Activated CD4-positive, alpha-beta T cell treated with anti-CD3 and anti-CD28 coated beads for 36 hours (primary cell): ENCODE measurements at regions not wholly inside any gene's neighbourhood (a gene's known extent, or its start where the extent isn't known, plus 50 kb on each side); places are given as distances from the start of the nearest gene placed in this dataset.

Experiments used
- ATAC-seq: fragments of 200-7000 bp; cut with Tn5 transposase; one replicate; pipeline ENCODE4 v1.10.0; 2021; ENCODE audit warnings: mild to moderate bottlenecking, moderate library complexity
- CTCF ChIA-PET: fragments of 350-600 bp; sonication (Branson Sonifier 250); formaldehyde crosslinking; loops from one replicate; lab custom pipeline; 2021; ENCODE audit warnings: antibody characterized with exemption; lab: Charles Lee
- POLR2A ChIA-PET: fragments of 350-600 bp; sonication (Branson Sonifier 250); formaldehyde crosslinking; loops from one replicate; lab custom pipeline; 2021; ENCODE audit warnings: antibody characterized with exemption, inconsistent platforms; lab: Charles Lee
- DNase-seq: peaks from one replicate; pipeline ENCODE4 v3.0.0-alpha.2; 2020
- H3K27ac Mint-ChIP-seq: one replicate; pipeline ENCODE4 v1.8.0; 2021; ENCODE audit warnings: mixed read lengths
- H3K27me3 Mint-ChIP-seq: one replicate; pipeline ENCODE4 v1.8.0; 2021; ENCODE audit warnings: mixed read lengths
- H3K36me3 Mint-ChIP-seq: one replicate; pipeline ENCODE4 v1.8.0; 2021; ENCODE audit warnings: low read depth, mixed read lengths
- H3K4me1 Mint-ChIP-seq: one replicate; pipeline ENCODE4 v1.8.0; 2021; ENCODE audit warnings: mixed read lengths
- H3K4me3 Mint-ChIP-seq: one replicate; pipeline ENCODE4 v1.8.0; 2021; ENCODE audit warnings: mild to moderate bottlenecking, moderate library complexity, mixed read lengths
- H3K9me3 Mint-ChIP-seq: one replicate; pipeline ENCODE4 v1.8.0; 2021; ENCODE audit warnings: low read depth, mixed read lengths
- intact Hi-C, 2 experiments: fragments of 100-400 bp; cut with DNase I in 1 of 2; cut with micrococcal nuclease in 1 of 2; formaldehyde crosslinking; loops; one replicate each; pipeline versions ENCODE4 v1.14.2 to v1.15.1; 2022 to 2024; cut with DNase I, micrococcal nuclease

GRCh38 chr10:20963721-20964595 lies 66.8 kb upstream of the NEBL start:
- H3K27ac Mint-ChIP-seq = no peak overlapping the region
- no peaks in the 10 kb centered on the region for H3K4me1 Mint-ChIP-seq
- intact Hi-C loops = no loop called here
- no peak overlapping the region for H3K4me3 Mint-ChIP-seq
- POLR2A ChIA-PET = no interaction called here
- H3K36me3 Mint-ChIP-seq = no peaks in the 10 kb centered on the region
- no peak for ATAC-seq
- no peaks in the 10 kb centered on the region for H3K9me3 Mint-ChIP-seq
- CTCF ChIA-PET = no interaction called here
- no peaks in the 10 kb centered on the region for H3K27me3 Mint-ChIP-seq
- DNase-seq = no peak

GRCh38 chr10:20963056-20963455 lies 65.9 kb upstream of the NEBL start:
- ATAC-seq = no peak
- intact Hi-C loops = no loop called here
- Mint-ChIP-seq H3K4me1 (no peaks in the 10 kb centered on the region), H3K4me3 (no peak overlapping the region), H3K27me3 (no peaks in the 10 kb centered on the region), H3K36me3 (no peaks in the 10 kb centered on the region), H3K9me3 (no peaks in the 10 kb centered on the region), H3K27ac (no peak overlapping the region)
- ChIA-PET CTCF (interaction anchor here (0.6 to 0.8 kb wide), 2 partner anchors 52 to 1603 kb away, joined by 3 to 4 read pairs; no protein-coding TSS in a partner anchor), POLR2A (no interaction called here)
- DNase-seq = no peak

GRCh38 chr10:20962165-20962564 lies 65.1 kb upstream of the NEBL start:
- DNase-seq (no peak), ATAC-seq (no peak)
- intact Hi-C loops = no loop called here
- ChIA-PET POLR2A (no interaction called here), CTCF (no interaction called here)
- no peaks in the 10 kb centered on the region for H3K4me1 Mint-ChIP-seq
- H3K36me3 Mint-ChIP-seq = no peaks in the 10 kb centered on the region
- no peak overlapping the region for H3K27ac Mint-ChIP-seq
- H3K4me3 Mint-ChIP-seq = no peak overlapping the region
- no peaks in the 10 kb centered on the region for H3K9me3 Mint-ChIP-seq
- peaks cover 3% of the 10 kb centered on the region for H3K27me3 Mint-ChIP-seq

GRCh38 chr10:20959242-20959641 lies 62.1 kb upstream of the NEBL start:
- no peak overlapping the region for H3K4me3 Mint-ChIP-seq
- CTCF ChIA-PET = no interaction called here
- no peaks in the 10 kb centered on the region for H3K9me3 Mint-ChIP-seq
- POLR2A ChIA-PET = no interaction called here
- no peaks in the 10 kb centered on the region for H3K36me3 Mint-ChIP-seq
- H3K27ac Mint-ChIP-seq = no peak overlapping the region
- intact Hi-C loops = no loop called here
- H3K27me3 Mint-ChIP-seq = peaks cover 3% of the 10 kb centered on the region
- no peaks in the 10 kb centered on the region for H3K4me1 Mint-ChIP-seq
- DNase-seq = no peak
- ATAC-seq = no peak

GRCh38 chr10:20958764-20959163 lies 61.7 kb upstream of the NEBL start:
- H3K4me3 Mint-ChIP-seq = no peak overlapping the region
- no peak overlapping the region for H3K27ac Mint-ChIP-seq
- intact Hi-C loops = no loop called here
- no peak for DNase-seq
- H3K4me1 Mint-ChIP-seq = no peaks in the 10 kb centered on the region
- ATAC-seq = no peak
- peaks cover 3% of the 10 kb centered on the region for H3K27me3 Mint-ChIP-seq
- CTCF ChIA-PET = no interaction called here
- POLR2A ChIA-PET = no interaction called here
- no peaks in the 10 kb centered on the region for H3K36me3 Mint-ChIP-seq
- H3K9me3 Mint-ChIP-seq = no peaks in the 10 kb centered on the region

GRCh38 chr10:20958225-20958624 lies 61.1 kb upstream of the NEBL start:
- ChIA-PET CTCF (no interaction called here), POLR2A (no interaction called here)
- H3K36me3 Mint-ChIP-seq = no peaks in the 10 kb centered on the region
- DNase-seq (no peak), ATAC-seq (no peak)
- peaks cover 3% of the 10 kb centered on the region for H3K27me3 Mint-ChIP-seq
- H3K4me3 Mint-ChIP-seq = no peak overlapping the region
- H3K27ac Mint-ChIP-seq = no peak overlapping the region
- H3K9me3 Mint-ChIP-seq = no peaks in the 10 kb centered on the region
- no peaks in the 10 kb centered on the region for H3K4me1 Mint-ChIP-seq
- intact Hi-C loops = no loop called here

GRCh38 chr10:20957744-20958143 lies 60.6 kb upstream of the NEBL start:
- ATAC-seq (no peak), DNase-seq (no peak)
- H3K4me3 Mint-ChIP-seq = no peak overlapping the region
- no peaks in the 10 kb centered on the region for H3K36me3 Mint-ChIP-seq
- intact Hi-C loops = no loop called here
- H3K27me3 Mint-ChIP-seq = peaks cover 5% of the 10 kb centered on the region
- no peaks in the 10 kb centered on the region for H3K9me3 Mint-ChIP-seq
- ChIA-PET CTCF (no interaction called here), POLR2A (no interaction called here)
- no peaks in the 10 kb centered on the region for H3K4me1 Mint-ChIP-seq
- H3K27ac Mint-ChIP-seq = no peak overlapping the region

- H3K9me3 Mint-ChIP-seq = no peaks in the 10 kb centered on the region
- no peaks in the 10 kb centered on the region for H3K36me3 Mint-ChIP-seq
- H3K4me1 Mint-ChIP-seq = no peaks in the 10 kb centered on the region
- no peak overlapping the region for H3K27ac Mint-ChIP-seq
- DNase-seq (no peak), ATAC-seq (no peak)
- H3K27me3 Mint-ChIP-seq = peaks cover 5% of the 10 kb centered on the region
- ChIA-PET CTCF (no interaction called here), POLR2A (no interaction called here)
- intact Hi-C loops = no loop called here
- H3K4me3 Mint-ChIP-seq = no peak overlapping the region
Observed at GRCh38 chr10:20956843-20957242, 59.7 kb upstream of the NEBL start.

GRCh38 chr10:20955355-20955893 lies 58.3 kb upstream of the NEBL start:
- ATAC-seq (peak; percentile 49), DNase-seq (no peak)
- H3K27ac Mint-ChIP-seq = no peak overlapping the region
- H3K4me3 Mint-ChIP-seq = no peak overlapping the region
- H3K4me1 Mint-ChIP-seq = no peaks in the 10 kb centered on the region
- intact Hi-C loops = no loop called here
- H3K36me3 Mint-ChIP-seq = no peaks in the 10 kb centered on the region
- CTCF ChIA-PET = no interaction called here
- POLR2A ChIA-PET = no interaction called here
- H3K27me3 Mint-ChIP-seq = peaks cover 6% of the 10 kb centered on the region
- no peaks in the 10 kb centered on the region for H3K9me3 Mint-ChIP-seq

- intact Hi-C loops = no loop called here
- ChIA-PET POLR2A (no interaction called here), CTCF (no interaction called here)
- Mint-ChIP-seq H3K27ac (no peak overlapping the region), H3K27me3 (peaks cover 6% of the 10 kb centered on the region), H3K4me3 (no peak overlapping the region), H3K36me3 (no peaks in the 10 kb centered on the region), H3K4me1 (no peaks in the 10 kb centered on the region), H3K9me3 (no peaks in the 10 kb centered on the region)
- DNase-seq (no peak), ATAC-seq (no peak)
Observed at GRCh38 chr10:20954519-20954918, 57.4 kb upstream of the NEBL start.

GRCh38 chr10:20953120-20953519 lies 56.0 kb upstream of the NEBL start:
- Mint-ChIP-seq H3K9me3 (no peaks in the 10 kb centered on the region), H3K36me3 (no peaks in the 10 kb centered on the region), H3K27ac (no peak overlapping the region), H3K27me3 (peaks cover 6% of the 10 kb centered on the region), H3K4me3 (no peak overlapping the region), H3K4me1 (no peaks in the 10 kb centered on the region)
- intact Hi-C loops = no loop called here
- CTCF ChIA-PET = no interaction called here
- no peak for DNase-seq
- ATAC-seq = no peak
- POLR2A ChIA-PET = no interaction called here

GRCh38 chr10:20949967-20950366 lies 52.9 kb upstream of the NEBL start:
- Mint-ChIP-seq H3K27me3 (peaks cover 3% of the 10 kb centered on the region), H3K9me3 (no peaks in the 10 kb centered on the region), H3K4me1 (no peaks in the 10 kb centered on the region), H3K27ac (no peak overlapping the region), H3K36me3 (no peaks in the 10 kb centered on the region), H3K4me3 (no peak overlapping the region)
- ATAC-seq (no peak), DNase-seq (no peak)
- ChIA-PET POLR2A (no interaction called here), CTCF (no interaction called here)
- intact Hi-C loops = no loop called here
